GM20000 (cell line): ENCODE measurements at regions not wholly inside any gene's neighbourhood (a gene's known extent, or its start where the extent isn't known, plus 50 kb on each side); places are given as distances from the start of the nearest gene placed in this dataset.

Experiments used
- DNase-seq: peaks from one replicate; pipeline ENCODE4 v3.0.0; 2012; ENCODE audit warnings: low spot score
- CTCF ChIP-seq: IDR thresholded peaks from 2 replicates; pipeline ENCODE4 v1.5.1; 2012; ENCODE audit warnings: mild to moderate bottlenecking, control low read depth; ENCODE audit errors: extremely low read depth, missing control alignments

- no peak for TF ChIP-seq CTCF
- DNase-seq, result no peak
Measured at GRCh38 chrX:99184153-99184552, 1225.9 kb downstream of the PCDH19 start.

GRCh38 chrX:99172958-99173357 is 1237.1 kb downstream of the PCDH19 start:
- TF ChIP-seq CTCF, result no peak
- no peak for DNase-seq

GRCh38 chrX:99142745-99143144 is 1267.3 kb downstream of the PCDH19 start:
- DNase-seq, result no peak
- TF ChIP-seq CTCF, result no peak

- DNase-seq, result no peak
- TF ChIP-seq CTCF, result no peak
Measured at GRCh38 chrX:99137488-99137887, 1272.6 kb downstream of the PCDH19 start.

GRCh38 chrX:99117011-99117410 is 1293.1 kb downstream of the PCDH19 start:
- no peak for DNase-seq
- TF ChIP-seq CTCF, result no peak

GRCh38 chrX:99095965-99096635 is 1314.0 kb downstream of the PCDH19 start:
- no peak for DNase-seq
- TF ChIP-seq CTCF, result no peak

GRCh38 chrX:99091459-99091858 is 1318.6 kb downstream of the PCDH19 start:
- no peak for DNase-seq
- no peak for TF ChIP-seq CTCF
